ENCODE measurements at regions not wholly inside any gene's neighbourhood (a gene's known extent, or its start where the extent isn't known, plus 50 kb on each side); places are given as distances from the start of the nearest gene placed in this dataset.

DNA sequence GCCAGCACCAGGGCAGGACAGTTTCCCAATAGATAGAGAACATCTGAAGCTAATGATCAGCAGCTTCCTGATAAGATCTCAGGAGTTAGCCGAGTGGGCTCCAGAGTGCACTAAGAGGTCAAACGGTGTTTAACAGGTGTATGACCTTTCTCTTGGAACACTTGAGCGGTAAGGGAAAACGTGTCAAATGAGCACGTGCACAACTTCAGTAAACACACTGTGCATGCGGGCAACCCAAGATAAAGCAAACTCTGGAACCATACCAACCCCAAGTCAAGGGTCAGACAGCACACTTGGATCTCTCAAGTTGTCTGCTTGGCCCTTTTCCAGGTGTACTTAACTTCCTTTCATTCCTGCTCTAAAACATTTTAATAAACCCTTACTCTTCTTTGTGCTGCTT lies 1941.5 kb upstream of the PCDH10 start:
- TF ChIP-seq GATA2 (IDR thresholded peaks at IDR 0.05; ENCODE audit: low read depth, low read length) (no peak), GATA3 (IDR thresholded peaks at IDR 0.05; ENCODE audit: low read depth, low read length) (no peak)
